GM18868 (cell line): ENCODE measurements at regions not wholly inside any gene's neighbourhood (a gene's known extent, or its start where the extent isn't known, plus 50 kb on each side); places are given as distances from the start of the nearest gene placed in this dataset.

Experiments
- ATAC-seq: cut with Tn5 transposase; IDR thresholded peaks from one replicate; pipeline ENCODE4 v1.9.1; 2021; ENCODE audit warnings: mild to moderate bottlenecking, moderate library complexity; ENCODE audit not compliant: unreplicated experiment

- ATAC-seq: no peak
Measured at GRCh38 chr10:59557052-59557451, 152.6 kb downstream of the SLC16A9 start.

GRCh38 chr10:59553162-59553900, 156.3 kb downstream of the SLC16A9 start:
- ATAC-seq: no peak

- ATAC-seq: no peak
Measured at GRCh38 chr10:59550061-59550460, 159.6 kb downstream of the SLC16A9 start.

GRCh38 chr10:59538623-59539022, 171.0 kb downstream of the SLC16A9 start:
- ATAC-seq: no peak

- no peak for ATAC-seq
Measured at GRCh38 chr10:59537501-59537900, 172.1 kb downstream of the SLC16A9 start.

GRCh38 chr10:59536167-59537014, 173.3 kb downstream of the SLC16A9 start:
- no peak for ATAC-seq

- ATAC-seq: no peak
Measured at GRCh38 chr10:59524348-59524747, 162.0 kb upstream of the FAM13C start.

- ATAC-seq: no peak
Measured at GRCh38 chr10:59523851-59524250, 161.5 kb upstream of the FAM13C start.

- no peak for ATAC-seq
Measured at GRCh38 chr10:59517996-59518395, 155.6 kb upstream of the FAM13C start.

GRCh38 chr10:59517341-59517899, 155.1 kb upstream of the FAM13C start:
- no peak for ATAC-seq

GRCh38 chr10:59513558-59513957, 151.2 kb upstream of the FAM13C start:
- ATAC-seq: no peak

- no peak for ATAC-seq
Measured at GRCh38 chr10:59512951-59513350, 150.6 kb upstream of the FAM13C start.

GRCh38 chr10:59508956-59509355, 146.6 kb upstream of the FAM13C start:
- ATAC-seq: no peak

GRCh38 chr10:59508296-59508695, 145.9 kb upstream of the FAM13C start:
- no peak for ATAC-seq

- ATAC-seq: no peak
Measured at GRCh38 chr10:59505926-59506325, 143.6 kb upstream of the FAM13C start.

GRCh38 chr10:59499460-59499859, 137.1 kb upstream of the FAM13C start:
- ATAC-seq: no peak

GRCh38 chr10:59493017-59493416, 130.7 kb upstream of the FAM13C start:
- no peak for ATAC-seq

- no peak for ATAC-seq
Measured at GRCh38 chr10:59479426-59479825, 117.1 kb upstream of the FAM13C start.

GRCh38 chr10:59470570-59470969, 108.2 kb upstream of the FAM13C start:
- ATAC-seq: no peak

- ATAC-seq: no peak
Measured at GRCh38 chr10:59465088-59465487, 102.7 kb upstream of the FAM13C start.

GRCh38 chr10:59464483-59464882, 102.1 kb upstream of the FAM13C start:
- ATAC-seq: no peak

GRCh38 chr10:59463909-59464308, 101.6 kb upstream of the FAM13C start:
- ATAC-seq: no peak
